DMS53 treated with DMSO at 0.1 percent for 48 hours (cell line): ENCODE measurements at regions not wholly inside any gene's neighbourhood (a gene's known extent, or its start where the extent isn't known, plus 50 kb on each side); places are given as distances from the start of the nearest gene placed in this dataset.
"Not testable (repeated sequence)": the region's sequence is repeated elsewhere in the genome, so short reads cannot be mapped to it uniquely, and the experiment has no call there.

Experiments used
- DNase-seq: peaks from one replicate; lab custom pipeline; 2025; ENCODE audit not compliant: unreplicated experiment; lab: John Stamatoyannopoulos, UW

GRCh38 chr1:96564401-96564800 lies 157.2 kb upstream of the PTBP2 start:
- not testable (repeated sequence) for DNase-seq

- DNase-seq: no peak
Measured at GRCh38 chr1:96565546-96565945, 156.0 kb upstream of the PTBP2 start.

- DNase-seq: no peak
Measured at GRCh38 chr1:96568639-96569038, 152.9 kb upstream of the PTBP2 start.

GRCh38 chr1:96569288-96569687 lies 152.3 kb upstream of the PTBP2 start:
- DNase-seq: no peak

GRCh38 chr1:96579636-96580035 lies 141.9 kb upstream of the PTBP2 start:
- peak; percentile 40 for DNase-seq

GRCh38 chr1:96580920-96581319 lies 140.7 kb upstream of the PTBP2 start:
- no peak for DNase-seq

- DNase-seq: no peak
Measured at GRCh38 chr1:96581772-96582171, 139.8 kb upstream of the PTBP2 start.

- no peak for DNase-seq
Measured at GRCh38 chr1:96583903-96584302, 137.7 kb upstream of the PTBP2 start.

GRCh38 chr1:96587222-96587621 lies 134.4 kb upstream of the PTBP2 start:
- DNase-seq: no peak

GRCh38 chr1:96588416-96588995 lies 133.1 kb upstream of the PTBP2 start:
- no peak for DNase-seq

- not testable (repeated sequence) for DNase-seq
Measured at GRCh38 chr1:96595530-96595929, 126.1 kb upstream of the PTBP2 start.

- peak; percentile 70 for DNase-seq
Measured at GRCh38 chr1:96596226-96596922, 125.2 kb upstream of the PTBP2 start.

- DNase-seq: no peak
Measured at GRCh38 chr1:96597218-96597617, 124.4 kb upstream of the PTBP2 start.

GRCh38 chr1:96598416-96599168 lies 123.0 kb upstream of the PTBP2 start:
- DNase-seq: no peak

GRCh38 chr1:96604620-96605019 lies 117.0 kb upstream of the PTBP2 start:
- not testable (repeated sequence) for DNase-seq

GRCh38 chr1:96617375-96617774 lies 104.2 kb upstream of the PTBP2 start:
- DNase-seq: not testable (repeated sequence)

- DNase-seq: no peak
Measured at GRCh38 chr1:96632045-96632664, 89.4 kb upstream of the PTBP2 start.

- no peak for DNase-seq
Measured at GRCh38 chr1:96633695-96634094, 87.9 kb upstream of the PTBP2 start.

- peak; percentile 99 for DNase-seq
Measured at GRCh38 chr1:96634883-96635282, 86.7 kb upstream of the PTBP2 start.

GRCh38 chr1:96641282-96641681 lies 80.3 kb upstream of the PTBP2 start:
- DNase-seq: no peak

- DNase-seq: no peak
Measured at GRCh38 chr1:96643519-96643918, 78.1 kb upstream of the PTBP2 start.

- DNase-seq: no peak
Measured at GRCh38 chr1:96649301-96649700, 72.3 kb upstream of the PTBP2 start.
